GM23248 (cell line): ENCODE measurements at regions not wholly inside any gene's neighbourhood (a gene's known extent, or its start where the extent isn't known, plus 50 kb on each side); places are given as distances from the start of the nearest gene placed in this dataset.

ENCODE experiments used
- EZH2 ChIP-seq: fragments of 200-600 bp; sonication (generic); IDR thresholded peaks from 2 replicates; pipeline ENCODE4 v1.6.1; 2018; ENCODE audit warnings: antibody characterized with exemption, mild to moderate bottlenecking; ENCODE audit not compliant: insufficient read depth, poor library complexity, severe bottlenecking
- EZH2phosphoT487 ChIP-seq: fragments of 200-600 bp; sonication (generic); IDR thresholded peaks from 2 replicates; pipeline ENCODE4 v1.6.1; 2018; ENCODE audit warnings: antibody characterized with exemption, moderate library complexity, mild to moderate bottlenecking, low read depth; ENCODE audit not compliant: insufficient read depth

- TF ChIP-seq EZH2, result no peak
- no peak for TF ChIP-seq EZH2phosphoT487
These were observed 134.4 kb downstream of the MAD2L1 start for GRCh38 chr4:119932277-119932676.
